ENCODE measurements at regions not wholly inside any gene's neighbourhood (a gene's known extent, or its start where the extent isn't known, plus 50 kb on each side); places are given as distances from the start of the nearest gene placed in this dataset.
"Not testable (repeated sequence)": the region's sequence is repeated elsewhere in the genome, so short reads cannot be mapped to it uniquely, and the experiment has no call there.

GRCh38 chr1:25008192-25008485 lies 78.1 kb upstream of the RUNX3 start:
- Histone ChIP-seq H3K27me3 (ENCODE audit: control insufficient read depth, insufficient read depth, low read length) (no peaks in the 10 kb centered on the region), H3K4me1 (ENCODE audit: control insufficient read depth, insufficient read depth, low read length) (no peaks in the 10 kb centered on the region), H3K36me3 (ENCODE audit: control insufficient read depth, insufficient read depth, low read length) (no peaks in the 10 kb centered on the region), H3K9me3 (ENCODE audit: control insufficient read depth, insufficient read depth, low read depth, low read length) (no peaks in the 10 kb centered on the region), H3K27ac (ENCODE audit: low read length) (no peak overlapping the region), H3K4me3 (ENCODE audit: low read depth in 2 of 2, low read length in 2 of 2) (no peak overlapping the region)
- in situ Hi-C loops (cut with HindIII; ENCODE audit: low pct_unique_long_range_greater_than_20kb, low sequenced_read_pairs) (no loop called here), intact Hi-C loops (cut with micrococcal nuclease; ENCODE audit: unreplicated experiment) (no loop called here)
- no TSS peak for BruUV-seq (replicated peaks)
- ChIA-PET POLR2A (no interaction called here), CTCF (no interaction called here)
- DNase-seq (ENCODE audit: low read depth, low spot score) (no peak), ATAC-seq (no peak)
- no peak for TF ChIP-seq TCF7L2 (IDR thresholded peaks at IDR 0.05; ENCODE audit: low read depth, low read length)
- TF ChIP-seq POLR2AphosphoS5 (IDR thresholded peaks at IDR 0.05; ENCODE audit: low read depth, low read length) = no peak
- TF ChIP-seq REST (IDR thresholded peaks at IDR 0.05; ENCODE audit: insufficient read depth in 1 of 2, low read depth in 2 of 2, low read length in 1 of 2) = no peak
- no peak for TF ChIP-seq SIN3A (IDR thresholded peaks at IDR 0.05; ENCODE audit: borderline replicate concordance, insufficient read depth, low read depth, low read length)
- no peak for TF ChIP-seq CTCF (IDR thresholded peaks at IDR 0.05)

GRCh38 chr1:25007390-25008191 lies 77.5 kb upstream of the RUNX3 start:
- H3K4me3 ChIP-seq (ENCODE audit: low read depth in 2 of 2, low read length in 2 of 2); intact Hi-C loops (cut with micrococcal nuclease; ENCODE audit: unreplicated experiment); POLR2A ChIA-PET; H3K9me3 ChIP-seq (ENCODE audit: control insufficient read depth, insufficient read depth, low read depth, low read length); H3K4me1 ChIP-seq (ENCODE audit: control insufficient read depth, insufficient read depth, low read length); H3K27ac ChIP-seq (ENCODE audit: low read length); BruUV-seq (replicated peaks); ATAC-seq; in situ Hi-C loops (cut with HindIII; ENCODE audit: low pct_unique_long_range_greater_than_20kb, low sequenced_read_pairs); H3K36me3 ChIP-seq (ENCODE audit: control insufficient read depth, insufficient read depth, low read length); H3K27me3 ChIP-seq (ENCODE audit: control insufficient read depth, insufficient read depth, low read length); DNase-seq (ENCODE audit: low read depth, low spot score); CTCF ChIA-PET: not testable (repeated sequence)

GRCh38 chr1:25006770-25007169 lies 76.7 kb upstream of the RUNX3 start:
- Histone ChIP-seq H3K27ac (ENCODE audit: low read length) (no peak overlapping the region), H3K4me1 (ENCODE audit: control insufficient read depth, insufficient read depth, low read length) (no peaks in the 10 kb centered on the region), H3K4me3 (ENCODE audit: low read depth in 2 of 2, low read length in 2 of 2) (no peak overlapping the region), H3K36me3 (ENCODE audit: control insufficient read depth, insufficient read depth, low read length) (no peaks in the 10 kb centered on the region), H3K27me3 (ENCODE audit: control insufficient read depth, insufficient read depth, low read length) (no peaks in the 10 kb centered on the region), H3K9me3 (ENCODE audit: control insufficient read depth, insufficient read depth, low read depth, low read length) (no peaks in the 10 kb centered on the region)
- in situ Hi-C loops (cut with HindIII; ENCODE audit: low pct_unique_long_range_greater_than_20kb, low sequenced_read_pairs) (no loop called here), intact Hi-C loops (cut with micrococcal nuclease; ENCODE audit: unreplicated experiment) (no loop called here)
- no TSS peak for BruUV-seq (replicated peaks)
- ATAC-seq (no peak), DNase-seq (ENCODE audit: low read depth, low spot score) (no peak)
- ChIA-PET CTCF (no interaction called here), POLR2A (no interaction called here)
- TF ChIP-seq POLR2AphosphoS5 (IDR thresholded peaks at IDR 0.05; ENCODE audit: low read depth, low read length) (no peak), REST (IDR thresholded peaks at IDR 0.05; ENCODE audit: insufficient read depth in 1 of 2, low read depth in 2 of 2, low read length in 1 of 2) (no peak), TCF7L2 (IDR thresholded peaks at IDR 0.05; ENCODE audit: low read depth, low read length) (no peak)
